ENCODE measurements at regions not wholly inside any gene's neighbourhood (a gene's known extent, or its start where the extent isn't known, plus 50 kb on each side); places are given as distances from the start of the nearest gene placed in this dataset.
"Not testable (repeated sequence)": the region's sequence is repeated elsewhere in the genome, so short reads cannot be mapped to it uniquely, and the experiment has no call there.

GRCh38 chr10:36465604-36466379, 659.6 kb upstream of the ANKRD30A start:
- no peak overlapping the region for H2AFZ ChIP-seq
- no peak overlapping the region for H3K4me2 ChIP-seq (ENCODE audit: low read length)
- H3K27ac ChIP-seq, result no peak overlapping the region
- H3K79me2 ChIP-seq, result no peaks in the 10 kb centered on the region
- no peaks in the 10 kb centered on the region for H3K4me1 ChIP-seq
- no peak overlapping the region for H3K4me3 ChIP-seq (ENCODE audit: low read depth, low read length)
- no peak for TF ChIP-seq CTCF (IDR thresholded peaks at IDR 0.05)
- H3K9ac ChIP-seq, result no peak overlapping the region
- no peaks in the 10 kb centered on the region for H3K9me3 ChIP-seq (ENCODE audit: control insufficient read depth, low read length)
- H3K27me3 ChIP-seq (ENCODE audit: control insufficient read depth, insufficient read depth, low read length), result no peaks in the 10 kb centered on the region
- no peaks in the 10 kb centered on the region for H3K36me3 ChIP-seq (ENCODE audit: control insufficient read depth, insufficient read depth, low read length)

GRCh38 chr10:36464291-36464690, 661.1 kb upstream of the ANKRD30A start:
- Histone ChIP-seq H3K4me1 (no peaks in the 10 kb centered on the region), H3K4me3 (ENCODE audit: low read depth, low read length) (no peak overlapping the region)

GRCh38 chr10:36463390-36463789, 662.0 kb upstream of the ANKRD30A start:
- TF ChIP-seq CTCF (IDR thresholded peaks at IDR 0.05), result no peak
- H3K9me3 ChIP-seq (ENCODE audit: control insufficient read depth, low read length), result no peaks in the 10 kb centered on the region
- no peaks in the 10 kb centered on the region for H3K27me3 ChIP-seq (ENCODE audit: control insufficient read depth, insufficient read depth, low read length)
- no peaks in the 10 kb centered on the region for H3K79me2 ChIP-seq
- H3K9ac ChIP-seq, result no peak overlapping the region
- H3K36me3 ChIP-seq (ENCODE audit: control insufficient read depth, insufficient read depth, low read length), result no peaks in the 10 kb centered on the region
- no peak overlapping the region for H3K4me3 ChIP-seq (ENCODE audit: low read depth, low read length)
- no peak overlapping the region for H3K27ac ChIP-seq
- H3K4me1 ChIP-seq, result no peaks in the 10 kb centered on the region
- no peak overlapping the region for H3K4me2 ChIP-seq (ENCODE audit: low read length)
- no peak overlapping the region for H2AFZ ChIP-seq

More at GRCh38 chr10:36464291-36464690, 661.1 kb upstream of the ANKRD30A start:
- TF ChIP-seq CTCF (IDR thresholded peaks at IDR 0.05), result no peak
- no peaks in the 10 kb centered on the region for H3K79me2 ChIP-seq
- no peaks in the 10 kb centered on the region for H3K36me3 ChIP-seq (ENCODE audit: control insufficient read depth, insufficient read depth, low read length)
- H3K9ac ChIP-seq, result no peak overlapping the region
- no peak overlapping the region for H3K4me2 ChIP-seq (ENCODE audit: low read length)
- H3K27ac ChIP-seq, result no peak overlapping the region
- H3K27me3 ChIP-seq (ENCODE audit: control insufficient read depth, insufficient read depth, low read length), result no peaks in the 10 kb centered on the region
- no peak overlapping the region for H2AFZ ChIP-seq
- no peaks in the 10 kb centered on the region for H3K9me3 ChIP-seq (ENCODE audit: control insufficient read depth, low read length)

- Histone ChIP-seq H3K79me2 (no peaks in the 10 kb centered on the region), H3K36me3 (ENCODE audit: control insufficient read depth, insufficient read depth, low read length) (no peaks in the 10 kb centered on the region), H3K9me3 (ENCODE audit: control insufficient read depth, low read length) (no peaks in the 10 kb centered on the region), H3K4me3 (ENCODE audit: low read depth, low read length) (no peak overlapping the region), H3K27me3 (ENCODE audit: control insufficient read depth, insufficient read depth, low read length) (no peaks in the 10 kb centered on the region), H3K4me1 (no peaks in the 10 kb centered on the region), H3K9ac (no peak overlapping the region), H3K27ac (no peak overlapping the region), H2AFZ (no peak overlapping the region), H3K4me2 (ENCODE audit: low read length) (no peak overlapping the region)
- no peak for TF ChIP-seq CTCF (IDR thresholded peaks at IDR 0.05)
Measured at GRCh38 chr10:36462194-36462593, 663.2 kb upstream of the ANKRD30A start.

GRCh38 chr10:36458437-36458836, 667.0 kb upstream of the ANKRD30A start:
- not testable (repeated sequence) for H3K9ac ChIP-seq

More at GRCh38 chr10:36458437-36458836, 667.0 kb upstream of the ANKRD30A start:
- H3K79me2 ChIP-seq; H3K36me3 ChIP-seq (ENCODE audit: control insufficient read depth, insufficient read depth, low read length); H3K27me3 ChIP-seq (ENCODE audit: control insufficient read depth, insufficient read depth, low read length); H3K27ac ChIP-seq; H3K4me2 ChIP-seq (ENCODE audit: low read length); H2AFZ ChIP-seq; H3K4me1 ChIP-seq; H3K9me3 ChIP-seq (ENCODE audit: control insufficient read depth, low read length); H3K4me3 ChIP-seq (ENCODE audit: low read depth, low read length): not testable (repeated sequence)

All from parathyroid adenoma (tissue), 2 donors.